ENCODE measurements at regions not wholly inside any gene's neighbourhood (a gene's known extent, or its start where the extent isn't known, plus 50 kb on each side); places are given as distances from the start of the nearest gene placed in this dataset.

- intact Hi-C loops (cut with DNase I), result no loop called here
- no peak for DNase-seq (ENCODE audit: low spot score)
Measured at GRCh38 chr6:12221856-12222255, 68.3 kb upstream of the EDN1 start.

- no peak for DNase-seq (ENCODE audit: low spot score)
- intact Hi-C loops (cut with DNase I), result no loop called here
Measured at GRCh38 chr6:12222405-12223366, 67.5 kb upstream of the EDN1 start.

- DNase-seq (ENCODE audit: low spot score), result no peak
- intact Hi-C loops (cut with DNase I), result no loop called here
Measured at GRCh38 chr6:12223383-12223782, 66.8 kb upstream of the EDN1 start.

- intact Hi-C loops (cut with DNase I), result no loop called here
- no peak for DNase-seq (ENCODE audit: low spot score)
Measured at GRCh38 chr6:12224251-12224650, 65.9 kb upstream of the EDN1 start.

GRCh38 chr6:12228447-12229146, 61.6 kb upstream of the EDN1 start:
- DNase-seq (ENCODE audit: low spot score), result no peak
- intact Hi-C loops (cut with DNase I), result no loop called here

GRCh38 chr6:12229332-12229731, 60.8 kb upstream of the EDN1 start:
- intact Hi-C loops (cut with DNase I), result no loop called here
- no peak for DNase-seq (ENCODE audit: low spot score)

- no peak for DNase-seq (ENCODE audit: low spot score)
- intact Hi-C loops (cut with DNase I), result loop anchor here (5.0 to 10.0 kb wide), 2 partner anchors 573 to 646 kb away; no protein-coding TSS in a partner anchor
Measured at GRCh38 chr6:12230523-12230922, 59.6 kb upstream of the EDN1 start.

GRCh38 chr6:12232339-12232738, 57.8 kb upstream of the EDN1 start:
- DNase-seq (ENCODE audit: low spot score), result no peak
- intact Hi-C loops (cut with DNase I), result loop anchor here (5.0 to 10.0 kb wide), 2 partner anchors 575 to 648 kb away; no protein-coding TSS in a partner anchor

- DNase-seq (ENCODE audit: low spot score), result no peak
- intact Hi-C loops (cut with DNase I), result loop anchor here (5.0 to 10.0 kb wide), 2 partner anchors 576 to 648 kb away; no protein-coding TSS in a partner anchor
Measured at GRCh38 chr6:12232821-12233220, 57.3 kb upstream of the EDN1 start.

- no peak for DNase-seq (ENCODE audit: low spot score)
- intact Hi-C loops (cut with DNase I), result loop anchor here (5.0 to 10.0 kb wide), 2 partner anchors 577 to 649 kb away; no protein-coding TSS in a partner anchor
Measured at GRCh38 chr6:12233693-12234571, 56.2 kb upstream of the EDN1 start.

- intact Hi-C loops (cut with DNase I), result loop anchor here (10.0 kb wide), 1 partner anchor 651 kb away; no protein-coding TSS in a partner anchor
- DNase-seq (ENCODE audit: low spot score), result no peak
Measured at GRCh38 chr6:12235341-12235740, 54.8 kb upstream of the EDN1 start.

- DNase-seq (ENCODE audit: low spot score), result no peak
- intact Hi-C loops (cut with DNase I), result loop anchor here (10.0 kb wide), 1 partner anchor 653 kb away; no protein-coding TSS in a partner anchor
Measured at GRCh38 chr6:12238219-12238618, 51.9 kb upstream of the EDN1 start.

Measured in cardiac septum (tissue), 1 donor.